GM19463 (cell line): ENCODE measurements at regions not wholly inside any gene's neighbourhood (a gene's known extent, or its start where the extent isn't known, plus 50 kb on each side); places are given as distances from the start of the nearest gene placed in this dataset.

Source experiments
- ATAC-seq: cut with Tn5 transposase; IDR thresholded peaks from one replicate; pipeline ENCODE4 v1.9.1; 2021; ENCODE audit warnings: mild to moderate bottlenecking, moderate library complexity; ENCODE audit not compliant: unreplicated experiment

- ATAC-seq, result no peak
Observed at GRCh38 chr1:87715471-87715870, 386.8 kb downstream of the LMO4 start.

DNA sequence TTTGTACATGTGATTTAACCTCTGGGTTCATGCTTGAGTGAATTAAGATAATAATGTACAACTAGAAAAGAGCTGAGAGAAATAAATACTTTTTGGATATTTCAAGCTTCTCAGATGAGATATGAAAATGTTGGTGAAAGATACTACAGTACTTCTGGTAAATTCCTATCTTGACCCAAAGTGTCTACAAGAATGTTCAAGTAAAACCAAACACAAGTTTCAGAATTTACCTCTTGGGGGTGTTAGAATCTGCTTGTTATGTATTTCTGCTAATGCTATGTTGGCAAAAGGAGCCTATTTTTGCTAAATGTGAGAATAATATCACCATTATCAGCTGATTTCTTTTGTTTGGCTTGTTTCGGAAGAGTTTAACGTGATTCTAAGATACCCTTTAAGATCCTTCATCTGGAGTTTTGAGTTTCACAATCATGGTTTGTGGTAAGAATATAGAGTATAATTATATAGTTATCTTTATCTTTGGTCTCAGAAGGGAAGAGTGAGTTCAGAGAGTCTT lies 388.5 kb downstream of the LMO4 start:
- ATAC-seq, result no peak

DNA sequence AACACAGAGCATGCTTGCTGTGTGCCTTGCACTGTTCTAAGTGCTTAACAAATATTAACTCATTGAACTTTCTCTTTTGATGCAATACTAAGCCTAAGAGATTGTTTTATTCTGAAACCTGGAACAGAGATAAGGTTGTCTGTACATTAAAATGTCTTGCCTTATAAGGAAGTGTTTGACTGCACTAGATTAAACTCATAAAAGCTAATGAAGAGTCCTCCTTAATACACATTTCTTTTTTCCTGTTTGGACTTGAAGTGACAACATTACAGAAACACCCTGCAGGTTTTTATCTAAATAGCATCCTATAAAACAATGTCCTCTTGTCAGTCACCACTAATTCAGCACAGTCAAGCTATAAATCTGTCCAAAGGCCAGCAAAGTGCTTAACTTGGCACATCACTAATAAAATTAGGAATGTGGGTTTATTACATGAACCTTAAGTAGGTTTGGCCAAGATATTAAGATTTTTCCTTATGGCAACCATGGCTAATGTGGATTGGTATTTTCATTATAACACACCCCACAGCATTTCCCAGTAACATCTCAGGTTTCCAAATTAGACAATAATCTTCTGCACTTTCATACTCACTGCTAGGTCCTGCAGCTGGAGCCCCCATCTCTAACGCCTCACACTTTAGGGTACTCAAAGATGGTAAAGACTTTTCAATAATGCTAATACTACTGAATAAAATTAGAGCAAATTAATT lies 389.7 kb downstream of the LMO4 start:
- ATAC-seq, result no peak

DNA sequence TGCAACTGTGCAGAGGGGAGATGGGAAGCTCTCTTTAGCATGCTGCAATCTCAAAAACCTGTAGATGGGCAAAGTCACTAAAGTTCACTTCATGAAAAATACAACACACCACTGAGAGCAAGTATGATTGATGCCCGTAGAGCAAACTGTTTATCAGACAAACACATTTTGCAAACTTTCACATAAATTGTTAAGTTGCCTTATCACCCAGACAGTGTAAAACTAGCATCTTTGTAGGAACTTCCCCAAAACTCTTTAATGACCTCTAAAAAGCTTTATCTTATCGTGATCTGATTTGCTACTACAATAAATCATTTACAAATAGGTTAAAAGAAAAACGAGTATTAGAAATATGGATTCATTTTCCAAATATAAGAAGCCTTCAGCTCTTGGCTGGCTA lies 391.0 kb downstream of the LMO4 start:
- ATAC-seq, result no peak

DNA sequence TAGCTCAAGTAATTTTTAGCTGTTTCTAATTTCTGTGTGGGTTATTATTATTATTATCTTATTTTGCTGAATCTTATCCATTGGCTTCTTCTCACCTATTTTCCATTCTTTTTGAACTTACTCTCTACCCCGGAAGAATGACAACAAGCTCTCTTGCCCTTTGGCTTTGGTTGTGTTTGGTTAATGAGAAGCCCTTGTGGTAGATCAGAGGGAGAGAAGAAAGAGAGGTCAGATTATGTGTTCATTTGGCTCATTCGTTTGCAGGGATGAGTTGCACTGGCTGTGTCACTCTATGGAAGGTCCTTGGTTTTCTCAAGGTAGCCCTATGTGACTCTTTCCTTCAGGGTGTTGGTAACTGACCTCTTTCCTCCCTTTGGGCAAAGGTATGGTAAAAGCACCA lies 391.9 kb downstream of the LMO4 start:
- no peak for ATAC-seq

DNA sequence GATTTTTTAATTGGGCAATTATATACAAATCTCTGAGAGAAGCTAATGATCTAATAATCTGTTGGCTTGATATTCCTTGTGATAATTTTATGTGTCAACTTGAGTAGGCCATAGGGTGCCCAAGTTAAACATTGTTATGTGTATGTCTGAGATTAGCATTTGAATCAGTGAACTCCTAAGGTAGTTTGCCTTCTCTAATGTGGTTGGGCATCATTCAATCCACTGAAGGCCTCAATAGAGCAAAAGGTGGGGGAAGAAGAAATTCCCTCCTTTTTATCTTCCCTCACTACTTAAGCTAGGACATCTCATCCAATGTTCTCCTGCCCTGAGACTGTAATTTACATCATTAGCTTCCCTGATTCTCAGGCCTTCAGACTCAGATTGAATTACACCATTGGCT lies 394.5 kb downstream of the LMO4 start:
- ATAC-seq, result no peak

DNA sequence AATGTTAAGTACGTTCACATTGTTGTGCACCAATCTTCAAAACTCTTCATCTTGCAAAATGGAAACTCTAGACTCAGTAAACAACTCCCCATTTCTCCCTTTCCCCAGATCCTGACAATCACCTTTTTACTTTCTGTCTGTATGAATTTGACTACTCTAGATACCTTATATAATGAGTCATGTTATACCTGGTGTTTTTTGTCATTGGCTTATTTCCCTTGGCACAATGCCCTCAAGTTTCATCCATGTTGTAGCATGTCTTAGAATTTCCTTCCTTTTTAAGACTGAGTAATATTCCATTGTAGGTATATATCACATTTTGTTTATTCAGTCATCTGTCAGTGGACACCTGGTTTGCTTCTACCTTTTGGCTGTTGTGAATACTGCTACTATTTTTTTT lies 399.5 kb downstream of the LMO4 start:
- ATAC-seq, result no peak

- no peak for ATAC-seq
Observed at GRCh38 chr1:87730274-87731216, 401.9 kb downstream of the LMO4 start.

- no peak for ATAC-seq
Observed at GRCh38 chr1:87733386-87733785, 404.7 kb downstream of the LMO4 start.

- ATAC-seq, result no peak
Observed at GRCh38 chr1:87735750-87736149, 407.1 kb downstream of the LMO4 start.

GRCh38 chr1:87739141-87739540 lies 410.5 kb downstream of the LMO4 start:
- ATAC-seq, result no peak

- ATAC-seq, result no peak
Observed at GRCh38 chr1:87739704-87740103, 411.0 kb downstream of the LMO4 start.

- ATAC-seq, result no peak
Observed at GRCh38 chr1:87743256-87743655, 414.6 kb downstream of the LMO4 start.

GRCh38 chr1:87744056-87744455 lies 415.4 kb downstream of the LMO4 start:
- no peak for ATAC-seq

DNA sequence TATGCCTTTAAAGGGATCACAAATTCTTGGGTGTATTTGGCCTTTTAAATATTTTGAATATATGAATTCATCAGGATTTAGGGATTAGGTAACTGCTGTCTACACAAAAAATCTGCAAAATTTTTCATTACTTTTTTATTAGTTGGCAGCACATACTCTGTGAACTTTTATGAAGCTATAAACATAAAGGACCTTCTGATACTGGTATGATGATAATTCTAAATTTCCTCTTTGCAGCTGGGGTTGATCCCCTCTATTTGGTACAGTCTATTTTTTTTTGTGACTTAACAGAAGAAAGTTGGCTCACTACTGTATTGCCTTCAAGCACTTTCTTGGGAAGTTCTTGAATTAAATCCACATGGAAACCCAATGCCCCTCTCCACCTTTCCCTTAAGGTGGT lies 416.1 kb downstream of the LMO4 start:
- ATAC-seq, result no peak

GRCh38 chr1:87753366-87753765 lies 424.7 kb downstream of the LMO4 start:
- no peak for ATAC-seq

GRCh38 chr1:87754139-87754538 lies 425.5 kb downstream of the LMO4 start:
- no peak for ATAC-seq

DNA sequence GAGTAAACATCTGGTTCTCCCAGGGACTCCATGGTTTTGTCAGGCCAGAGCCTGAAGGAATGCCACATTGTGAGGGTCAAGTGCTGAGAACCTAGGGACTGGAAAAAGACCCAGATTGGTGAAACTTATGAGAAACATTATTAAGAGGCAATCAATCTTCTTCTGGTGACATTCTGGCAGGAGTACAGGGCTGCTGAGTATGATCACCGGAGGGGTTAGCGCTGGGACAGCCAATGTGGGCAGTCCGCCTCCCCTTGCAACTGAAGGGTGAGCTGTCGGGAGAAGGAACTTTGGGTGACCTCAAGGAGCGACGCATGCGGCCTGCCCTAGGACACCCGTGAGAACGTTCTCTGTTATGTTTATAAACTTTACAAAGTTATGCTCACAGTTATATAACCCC lies 429.0 kb downstream of the LMO4 start:
- no peak for ATAC-seq

GRCh38 chr1:87759421-87760087 lies 430.9 kb downstream of the LMO4 start:
- ATAC-seq, result no peak

- no peak for ATAC-seq
Observed at GRCh38 chr1:87760155-87760554, 431.5 kb downstream of the LMO4 start.

DNA sequence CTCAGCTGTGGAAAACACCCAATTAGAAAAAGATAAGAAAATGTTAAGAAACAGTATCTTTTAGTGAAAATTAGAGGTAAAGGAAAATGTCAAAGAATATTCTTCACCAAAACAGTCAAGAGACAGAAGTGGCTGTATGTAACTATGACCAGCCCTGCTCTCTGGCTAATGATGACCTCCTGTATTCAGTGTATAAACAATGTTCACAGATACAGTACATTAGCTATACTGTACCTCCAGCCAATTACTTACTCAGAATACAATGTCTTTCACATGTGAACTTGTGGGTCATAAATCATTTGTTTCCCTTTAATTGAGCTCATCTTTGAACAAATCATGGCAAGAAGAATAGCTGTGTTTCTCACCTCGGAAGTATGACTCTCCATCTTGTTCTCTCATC lies 432.0 kb downstream of the LMO4 start:
- no peak for ATAC-seq
